ENCODE measurements at regions not wholly inside any gene's neighbourhood (a gene's known extent, or its start where the extent isn't known, plus 50 kb on each side); places are given as distances from the start of the nearest gene placed in this dataset.

DNA sequence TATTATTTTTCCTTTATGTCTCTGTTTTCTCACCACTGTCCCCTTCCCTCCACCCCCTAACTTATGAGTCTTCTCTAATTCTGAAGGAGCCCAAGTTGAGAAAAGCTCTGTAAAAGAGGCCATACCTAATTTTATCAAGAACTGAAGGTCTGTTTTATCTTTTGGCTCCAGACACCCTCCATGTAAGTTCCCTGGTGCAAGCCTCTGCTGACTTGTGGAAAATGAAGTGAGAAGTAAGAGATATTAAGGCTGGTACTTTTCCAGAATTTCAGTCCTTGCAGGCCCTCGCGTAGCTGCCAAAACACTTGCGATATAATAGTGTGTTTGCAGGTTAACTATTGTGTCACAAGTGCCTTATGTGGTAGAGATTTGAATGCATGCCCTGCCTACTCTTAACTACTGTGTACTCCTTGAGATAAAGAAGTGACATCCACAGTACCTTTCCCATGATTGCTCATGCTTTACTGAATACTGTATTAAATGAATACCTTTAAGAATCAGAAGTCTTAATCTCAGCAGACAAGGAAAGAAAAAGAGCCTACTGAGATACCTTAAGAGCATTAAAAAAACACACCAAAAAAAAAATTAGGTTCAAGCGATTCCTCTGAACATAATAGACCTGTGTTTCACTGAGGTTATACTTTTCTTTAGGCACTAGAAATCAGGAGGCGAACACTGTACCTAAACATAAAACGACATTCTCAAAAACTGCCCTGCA is 143.6 kb upstream of the ZNF184 start:
- TF ChIP-seq CTCF (conservative IDR thresholded peaks at IDR 0.05 in 1 of 2, IDR thresholded peaks at IDR 0.05 in 1 of 2; ENCODE audit: low read depth in 1 of 2, low read length in 2 of 2), result no peak
- TF ChIP-seq EZH2 (IDR thresholded peaks at IDR 0.05; ENCODE audit: low read length, missing control alignments), result no peak
